ENCODE measurements at regions not wholly inside any gene's neighbourhood (a gene's known extent, or its start where the extent isn't known, plus 50 kb on each side); places are given as distances from the start of the nearest gene placed in this dataset.
"Not testable (repeated sequence)": the region's sequence is repeated elsewhere in the genome, so short reads cannot be mapped to it uniquely, and the experiment has no call there.

GRCh38 chr2:110392366-110392765, 80.2 kb downstream of the LIMS4 start:
- TF ChIP-seq CTCF (conservative IDR thresholded peaks at IDR 0.05; ENCODE audit: low read length); EZH2phosphoT487 (IDR thresholded peaks at IDR 0.05; ENCODE audit: borderline replicate concordance, low read depth, low read length): not testable (repeated sequence)

Measured in OCI-LY7 (cell line).